AG09309 (cell line): ENCODE measurements at regions not wholly inside any gene's neighbourhood (a gene's known extent, or its start where the extent isn't known, plus 50 kb on each side); places are given as distances from the start of the nearest gene placed in this dataset.
"Not testable (repeated sequence)": the region's sequence is repeated elsewhere in the genome, so short reads cannot be mapped to it uniquely, and the experiment has no call there.

Experiments used
- DNase-seq: peaks from one replicate; pipeline ENCODE4 v3.0.0-alpha.2; 2010; ENCODE audit warnings: low read depth
- H3K4me3 ChIP-seq: 2 replicates; pipeline ENCODE4 v1.5.1; 2011; ENCODE audit warnings: mild to moderate bottlenecking, low read depth, low read length, moderate library complexity; ENCODE audit not compliant: control insufficient read depth
- CTCF ChIP-seq: IDR thresholded peaks from 2 replicates; pipeline ENCODE4 v1.5.1; 2011; ENCODE audit warnings: mild to moderate bottlenecking, low read depth, low read length, inconsistent platforms; ENCODE audit not compliant: insufficient read depth, control insufficient read depth; ENCODE audit errors: missing control alignments

GRCh38 chr13:80877209-80877943 lies 536.5 kb upstream of the SPRY2 start:
- no peak overlapping the region for H3K4me3 ChIP-seq
- DNase-seq, result no peak
- no peak for TF ChIP-seq CTCF

DNA sequence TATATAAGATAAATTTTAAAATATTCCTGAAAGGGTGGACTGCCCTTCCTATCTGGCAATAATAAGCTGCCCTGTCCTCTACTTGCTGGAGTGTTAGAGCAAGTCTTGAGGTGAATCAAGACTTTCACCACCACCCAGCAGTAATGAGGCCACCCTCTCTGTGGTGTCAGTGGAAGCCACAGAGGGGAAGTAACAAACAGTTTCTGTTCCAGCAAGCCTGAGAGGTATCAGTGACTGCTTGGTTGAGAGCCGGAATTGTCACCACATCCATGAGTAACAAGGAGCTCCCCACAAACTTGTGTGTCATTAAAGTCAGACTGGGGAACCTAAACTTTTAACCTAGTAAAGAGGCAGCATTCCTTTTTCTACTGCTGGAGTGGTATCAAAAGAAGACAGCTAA lies 532.7 kb upstream of the SPRY2 start:
- H3K4me3 ChIP-seq, result no peak overlapping the region
- TF ChIP-seq CTCF, result no peak
- DNase-seq, result no peak

DNA sequence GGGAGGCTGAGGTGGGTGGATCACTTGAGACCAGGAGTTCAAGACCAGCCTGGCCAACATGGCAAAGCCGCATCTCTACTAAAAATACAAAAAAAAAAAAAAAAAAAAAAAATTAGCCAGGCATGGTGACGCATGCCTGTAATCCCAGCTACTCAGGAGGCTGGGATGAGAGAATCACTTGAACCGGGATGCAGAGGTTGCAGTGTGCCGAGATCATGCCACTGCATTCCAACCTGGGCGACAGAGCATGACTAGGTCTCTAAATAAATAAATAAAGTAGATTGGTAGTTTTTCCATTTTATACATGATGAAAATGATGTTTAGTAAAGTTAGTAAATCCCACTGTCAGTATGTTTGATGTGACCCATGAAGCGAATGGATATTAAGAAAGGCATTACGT lies 531.0 kb upstream of the SPRY2 start:
- H3K4me3 ChIP-seq, DNase-seq: not testable (repeated sequence)

- no peak for DNase-seq
- H3K4me3 ChIP-seq, result no peak overlapping the region
- no peak for TF ChIP-seq CTCF
Observed at GRCh38 chr13:80871481-80871880, 530.6 kb upstream of the SPRY2 start.

GRCh38 chr13:80870186-80870585 lies 529.3 kb upstream of the SPRY2 start:
- no peak for TF ChIP-seq CTCF
- H3K4me3 ChIP-seq, result no peak overlapping the region
- no peak for DNase-seq

GRCh38 chr13:80866921-80867320 lies 526.0 kb upstream of the SPRY2 start:
- no peak overlapping the region for H3K4me3 ChIP-seq
- DNase-seq, result no peak
- no peak for TF ChIP-seq CTCF

GRCh38 chr13:80865329-80865728 lies 524.4 kb upstream of the SPRY2 start:
- TF ChIP-seq CTCF, result no peak
- DNase-seq, result no peak
- no peak overlapping the region for H3K4me3 ChIP-seq
